H1 (cell line): ENCODE measurements at regions not wholly inside any gene's neighbourhood (a gene's known extent, or its start where the extent isn't known, plus 50 kb on each side); places are given as distances from the start of the nearest gene placed in this dataset.

ENCODE experiments used
- ATF2 ChIP-seq: IDR thresholded peaks from 2 replicates; pipeline ENCODE4 v1.6.1; 2012; ENCODE audit warnings: low read length, inconsistent platforms
- ATF3 ChIP-seq: IDR thresholded peaks from 2 replicates; pipeline ENCODE4 v1.6.1; 2011; ENCODE audit warnings: low read depth, mild to moderate bottlenecking, low read length; ENCODE audit not compliant: insufficient read depth
- BACH1 ChIP-seq: IDR thresholded peaks from 2 replicates; pipeline ENCODE4 v1.6.1; 2012; ENCODE audit warnings: low read length, improper control_type of control experiment
- CHD1 ChIP-seq: IDR thresholded peaks from 2 replicates; pipeline ENCODE4 v1.6.1; 2012; ENCODE audit warnings: low read depth, low read length, improper control_type of control experiment
- CHD7 ChIP-seq: fragments of 300-600 bp; sonication (generic); IDR thresholded peaks from 2 replicates; pipeline ENCODE4 v1.7.1; 2012; ENCODE audit warnings: low read length, moderate library complexity, mild to moderate bottlenecking, inconsistent platforms; ENCODE audit not compliant: insufficient replicate concordance
- CREB1 ChIP-seq: IDR thresholded peaks from 2 replicates; pipeline ENCODE4 v1.6.1; 2012; ENCODE audit warnings: inconsistent platforms
- EP300 ChIP-seq, 2 experiments: IDR thresholded peaks; 1 replicate in 1 of 2; 2 replicates in 1 of 2; pipeline ENCODE4 v1.6.1; 2011 to 2012; ENCODE audit warnings: low read depth in 2 of 2, low read length in 2 of 2, mild to moderate bottlenecking in 2 of 2, borderline replicate concordance in 1 of 2, inconsistent platforms in 1 of 2, moderate library complexity in 1 of 2
- KDM1A ChIP-seq: fragments of 200-600, 300-600 bp; sonication (generic); IDR thresholded peaks from 2 replicates; pipeline ENCODE4 v1.7.1; 2016; ENCODE audit warnings: mild to moderate bottlenecking, low read length, borderline replicate concordance
- NRF1 ChIP-seq: IDR thresholded peaks from 2 replicates; pipeline ENCODE4 v1.6.1; 2011; ENCODE audit warnings: mild to moderate bottlenecking, low read depth, low read length, improper control_type of control experiment
- SP2 ChIP-seq: IDR thresholded peaks from 2 replicates; pipeline ENCODE4 v1.6.1; 2012; ENCODE audit warnings: mild to moderate bottlenecking, low read length, inconsistent platforms
- TAF1 ChIP-seq: IDR thresholded peaks from 2 replicates; pipeline ENCODE4 v1.6.1; 2011; ENCODE audit warnings: mild to moderate bottlenecking, low read depth, low read length

GRCh38 chr18:27497246-27497645 lies 312.1 kb upstream of the CHST9 start (continued):
- TF ChIP-seq CHD7 (no peak), CREB1 (no peak), TAF1 (no peak), ATF3 (no peak), KDM1A (no peak), CHD1 (no peak), ATF2 (no peak), SP2 (no peak), EP300 (IDR thresholded peaks at IDR 0.05; ENCODE audit: borderline replicate concordance in 1 of 2, low read depth in 2 of 2, low read length in 2 of 2) (no peak), BACH1 (no peak), NRF1 (no peak)
